ENCODE measurements at regions not wholly inside any gene's neighbourhood (a gene's known extent, or its start where the extent isn't known, plus 50 kb on each side); places are given as distances from the start of the nearest gene placed in this dataset.
"Not testable (repeated sequence)": the region's sequence is repeated elsewhere in the genome, so short reads cannot be mapped to it uniquely, and the experiment has no call there.

DNA sequence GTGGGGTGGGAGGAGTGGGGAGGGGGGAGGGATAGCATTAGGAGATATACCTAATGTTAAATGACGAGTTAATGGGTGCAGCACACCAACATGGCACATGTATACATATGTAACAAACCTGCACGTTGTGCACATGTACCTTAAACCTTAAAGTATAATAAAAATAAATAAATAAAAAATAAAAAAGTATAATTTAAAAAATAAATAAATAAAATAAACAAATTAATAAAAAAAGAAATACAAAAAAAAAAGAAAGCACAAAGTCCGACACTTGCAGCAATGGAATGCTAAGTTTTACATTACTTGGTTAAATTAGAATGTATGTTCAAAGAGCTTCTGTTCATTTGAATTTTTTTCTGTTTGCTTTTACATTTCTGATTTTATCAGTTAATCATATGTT, 236.5 kb upstream of the POGK start:
- not testable (repeated sequence) for TF ChIP-seq SNAI2 (CRISPR knock-in tag; IDR thresholded peaks at IDR 0.05); ZNF70 (CRISPR knock-in tag; IDR thresholded peaks at IDR 0.05); ZFP3 (CRISPR knock-in tag; IDR thresholded peaks at IDR 0.05); ISL1 (CRISPR knock-in tag; IDR thresholded peaks at IDR 0.05); RARB (CRISPR knock-in tag; IDR thresholded peaks at IDR 0.05); ZFP30 (CRISPR knock-in tag; IDR thresholded peaks at IDR 0.05); TCF4 (CRISPR knock-in tag; IDR thresholded peaks at IDR 0.05; ENCODE audit: borderline replicate concordance); GLIS3 (CRISPR knock-in tag; IDR thresholded peaks at IDR 0.05)
- TF ChIP-seq, protein P1, sequence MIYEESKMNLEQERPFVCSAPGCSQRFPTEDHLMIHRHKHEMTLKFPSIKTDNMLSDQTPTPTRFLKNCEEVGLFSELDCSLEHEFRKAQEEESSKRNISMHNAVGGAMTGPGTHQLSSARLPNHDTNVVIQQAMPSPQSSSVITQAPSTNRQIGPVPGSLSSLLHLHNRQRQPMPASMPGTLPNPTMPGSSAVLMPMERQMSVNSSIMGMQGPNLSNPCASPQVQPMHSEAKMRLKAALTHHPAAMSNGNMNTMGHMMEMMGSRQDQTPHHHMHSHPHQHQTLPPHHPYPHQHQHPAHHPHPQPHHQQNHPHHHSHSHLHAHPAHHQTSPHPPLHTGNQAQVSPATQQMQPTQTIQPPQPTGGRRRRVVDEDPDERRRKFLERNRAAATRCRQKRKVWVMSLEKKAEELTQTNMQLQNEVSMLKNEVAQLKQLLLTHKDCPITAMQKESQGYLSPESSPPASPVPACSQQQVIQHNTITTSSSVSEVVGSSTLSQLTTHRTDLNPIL (CRISPR knock-in tag; IDR thresholded peaks at IDR 0.05; ENCODE audit: low read depth), result not testable (repeated sequence)

Data from SK-N-SH treated with all-trans-retinoic acid at 6 μM for 48 hours (cell line).